NCI-H1694 (cell line): ENCODE measurements at regions not wholly inside any gene's neighbourhood (a gene's known extent, or its start where the extent isn't known, plus 50 kb on each side); places are given as distances from the start of the nearest gene placed in this dataset.
A peak's percentile ranks its signal among the peaks of the same experiment; 100 is the strongest.

Experiments used
- DNase-seq: peaks from one replicate; lab custom pipeline; 2025; lab: John Stamatoyannopoulos, UW

- no peak for DNase-seq
These were observed 317.0 kb upstream of the MPDZ start for GRCh38 chr9:13596383-13596970.

GRCh38 chr9:13590996-13591395 is 311.5 kb upstream of the MPDZ start:
- DNase-seq = no peak

- DNase-seq = no peak
These were observed 309.7 kb upstream of the MPDZ start for GRCh38 chr9:13589034-13589737.

GRCh38 chr9:13588151-13589033 is 308.9 kb upstream of the MPDZ start:
- no peak for DNase-seq

GRCh38 chr9:13587571-13587970 is 308.1 kb upstream of the MPDZ start:
- no peak for DNase-seq

- no peak for DNase-seq
These were observed 307.3 kb upstream of the MPDZ start for GRCh38 chr9:13586587-13587374.

GRCh38 chr9:13580760-13581159 is 301.3 kb upstream of the MPDZ start:
- DNase-seq = no peak

- DNase-seq = no peak
These were observed 300.6 kb upstream of the MPDZ start for GRCh38 chr9:13580131-13580530.

- DNase-seq = no peak
These were observed 296.6 kb upstream of the MPDZ start for GRCh38 chr9:13576101-13576500.

- no peak for DNase-seq
These were observed 296.1 kb upstream of the MPDZ start for GRCh38 chr9:13575558-13575957.

GRCh38 chr9:13570068-13570974 is 290.8 kb upstream of the MPDZ start:
- DNase-seq = no peak

GRCh38 chr9:13569602-13570067 is 290.1 kb upstream of the MPDZ start:
- no peak for DNase-seq

- peak; percentile 88 for DNase-seq
These were observed 289.5 kb upstream of the MPDZ start for GRCh38 chr9:13568841-13569601.

GRCh38 chr9:13568405-13568804 is 288.9 kb upstream of the MPDZ start:
- no peak for DNase-seq

GRCh38 chr9:13567833-13568232 is 288.3 kb upstream of the MPDZ start:
- no peak for DNase-seq

GRCh38 chr9:13557746-13558145 is 278.3 kb upstream of the MPDZ start:
- no peak for DNase-seq

GRCh38 chr9:13556656-13557055 is 277.2 kb upstream of the MPDZ start:
- DNase-seq = no peak

- DNase-seq = no peak
These were observed 276.6 kb upstream of the MPDZ start for GRCh38 chr9:13555989-13556500.

GRCh38 chr9:13555516-13555915 is 276.0 kb upstream of the MPDZ start:
- DNase-seq = no peak

- DNase-seq = no peak
These were observed 275.1 kb upstream of the MPDZ start for GRCh38 chr9:13554626-13555025.
